ENCODE measurements at regions not wholly inside any gene's neighbourhood (a gene's known extent, or its start where the extent isn't known, plus 50 kb on each side); places are given as distances from the start of the nearest gene placed in this dataset.
"Not testable (repeated sequence)": the region's sequence is repeated elsewhere in the genome, so short reads cannot be mapped to it uniquely, and the experiment has no call there.

DNA sequence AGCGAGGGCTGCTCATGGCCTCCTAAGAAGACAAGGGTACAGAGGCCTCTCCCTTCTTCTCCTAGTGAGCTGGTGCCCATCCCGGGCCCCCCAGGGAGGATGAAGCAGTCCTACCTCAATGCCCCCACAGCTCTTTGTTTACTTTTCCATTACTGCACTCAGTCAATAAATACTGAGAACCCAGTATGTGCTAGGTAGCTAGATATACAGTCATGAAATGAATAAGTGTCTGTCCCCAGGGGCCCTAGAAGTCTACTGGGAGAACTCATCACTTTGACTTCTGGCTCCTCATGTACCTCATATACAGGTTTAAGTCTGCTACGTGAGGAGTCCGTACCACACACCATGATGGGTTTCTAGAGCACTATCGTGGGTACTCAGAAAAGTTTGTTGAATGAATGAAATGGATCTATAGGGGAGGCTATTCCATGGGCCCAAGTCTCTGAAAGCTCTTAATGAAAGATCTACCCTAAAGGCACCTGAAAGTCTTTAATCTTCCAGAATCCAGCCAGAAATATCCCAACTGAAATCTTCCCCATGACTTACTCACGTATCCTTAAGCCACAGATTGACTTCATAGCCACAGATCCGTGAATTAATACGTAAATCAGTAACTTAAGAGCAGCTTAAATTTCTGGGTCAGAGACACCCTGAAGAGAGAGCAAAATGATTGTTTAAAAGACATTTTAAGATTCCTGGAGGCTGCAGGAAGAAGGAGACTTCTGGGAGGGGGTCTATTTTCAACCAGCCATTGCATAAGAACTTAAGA is 51.6 kb upstream of the POMP start:
- no peak for DNase-seq (ENCODE audit: low read depth in 1 of 2, low spot score in 1 of 2)

GRCh38 chr13:28606466-28606865 is 52.5 kb upstream of the POMP start:
- no peak for DNase-seq (ENCODE audit: low read depth in 1 of 2, low spot score in 1 of 2)

DNA sequence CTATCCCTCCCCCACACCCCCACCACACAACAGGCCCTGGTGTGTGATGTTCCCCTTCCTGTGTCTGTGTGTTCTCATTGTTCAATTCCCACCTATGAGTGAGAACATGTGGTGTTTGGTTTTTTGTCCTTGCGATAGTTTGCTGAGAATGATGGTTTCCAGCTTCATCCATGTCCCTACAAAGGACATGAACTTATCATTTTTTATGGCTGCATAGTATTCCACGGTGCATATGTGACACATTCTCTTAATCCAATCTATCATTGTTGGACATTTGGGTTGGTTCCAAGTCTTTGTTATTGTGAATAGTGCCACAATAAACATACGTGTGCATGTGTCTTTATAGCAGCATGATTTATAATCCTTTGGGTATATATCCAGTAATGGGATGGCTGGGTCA is 53.8 kb upstream of the POMP start:
- DNase-seq (ENCODE audit: low read depth in 1 of 2, low spot score in 1 of 2), result not testable (repeated sequence)

DNA sequence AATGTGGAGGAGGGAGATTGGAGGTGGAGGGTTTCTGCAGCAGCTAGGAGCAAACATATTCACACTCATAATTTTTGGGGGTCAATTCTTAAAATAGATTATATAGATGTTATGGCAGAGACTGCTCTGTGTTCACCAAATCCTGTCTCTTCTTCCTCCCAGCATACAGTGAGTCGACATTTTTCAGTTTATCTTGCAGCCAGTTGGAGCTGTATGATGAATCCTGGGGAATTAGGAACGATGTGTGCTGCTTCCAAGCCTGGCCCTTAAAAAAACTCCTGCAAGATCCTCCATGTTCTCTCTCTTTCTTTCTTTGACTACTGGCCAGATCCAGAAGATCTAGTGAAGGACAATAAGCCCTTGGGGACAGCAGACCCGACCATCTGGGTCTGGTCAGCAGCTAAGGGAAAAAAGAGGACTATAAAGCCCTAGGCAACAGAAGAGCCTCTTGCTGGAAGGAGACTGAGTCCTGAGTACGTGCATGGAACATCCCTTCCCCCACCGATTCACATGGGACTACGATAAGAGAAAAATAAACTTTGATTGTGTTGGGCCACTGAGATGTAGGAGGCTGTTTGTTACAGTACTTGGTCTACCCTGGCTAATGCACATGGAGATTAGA is 55.8 kb upstream of the POMP start:
- no peak for DNase-seq (ENCODE audit: low read depth in 1 of 2, low spot score in 1 of 2)

DNA sequence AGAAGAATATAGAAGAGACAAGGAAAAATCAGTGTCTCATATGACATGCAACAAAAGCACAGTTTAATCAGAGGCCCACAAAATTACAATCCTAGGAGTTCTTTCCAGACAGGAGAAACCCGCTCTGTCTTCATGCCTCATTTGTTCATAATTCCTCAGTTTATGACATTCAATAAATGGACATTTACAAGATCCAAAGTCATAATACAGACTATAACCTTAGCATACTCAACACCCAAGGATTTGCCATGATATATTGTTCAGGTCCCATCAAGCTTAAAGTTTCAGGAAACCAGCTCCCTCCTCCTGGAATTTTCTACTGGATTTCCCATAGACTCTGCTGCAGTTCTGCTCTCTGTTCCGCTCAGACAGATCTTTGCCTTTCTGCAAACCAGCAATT is 56.4 kb upstream of the POMP start:
- no peak for DNase-seq (ENCODE audit: low read depth in 1 of 2, low spot score in 1 of 2)

GRCh38 chr13:28601581-28601980 is 57.3 kb upstream of the POMP start:
- no peak for DNase-seq (ENCODE audit: low read depth in 1 of 2, low spot score in 1 of 2)

- DNase-seq (ENCODE audit: low read depth in 1 of 2, low spot score in 1 of 2), result no peak
These were observed 61.3 kb upstream of the POMP start for GRCh38 chr13:28597641-28598040.

GRCh38 chr13:28590461-28590860 is 68.5 kb upstream of the POMP start:
- no peak for DNase-seq (ENCODE audit: low read depth in 1 of 2, low spot score in 1 of 2)

- DNase-seq (ENCODE audit: low read depth in 1 of 2, low spot score in 1 of 2), result no peak
These were observed 70.6 kb upstream of the POMP start for GRCh38 chr13:28588296-28588695.

- DNase-seq (ENCODE audit: low read depth in 1 of 2, low spot score in 1 of 2), result no peak
These were observed 71.8 kb upstream of the POMP start for GRCh38 chr13:28587174-28587540.

DNA sequence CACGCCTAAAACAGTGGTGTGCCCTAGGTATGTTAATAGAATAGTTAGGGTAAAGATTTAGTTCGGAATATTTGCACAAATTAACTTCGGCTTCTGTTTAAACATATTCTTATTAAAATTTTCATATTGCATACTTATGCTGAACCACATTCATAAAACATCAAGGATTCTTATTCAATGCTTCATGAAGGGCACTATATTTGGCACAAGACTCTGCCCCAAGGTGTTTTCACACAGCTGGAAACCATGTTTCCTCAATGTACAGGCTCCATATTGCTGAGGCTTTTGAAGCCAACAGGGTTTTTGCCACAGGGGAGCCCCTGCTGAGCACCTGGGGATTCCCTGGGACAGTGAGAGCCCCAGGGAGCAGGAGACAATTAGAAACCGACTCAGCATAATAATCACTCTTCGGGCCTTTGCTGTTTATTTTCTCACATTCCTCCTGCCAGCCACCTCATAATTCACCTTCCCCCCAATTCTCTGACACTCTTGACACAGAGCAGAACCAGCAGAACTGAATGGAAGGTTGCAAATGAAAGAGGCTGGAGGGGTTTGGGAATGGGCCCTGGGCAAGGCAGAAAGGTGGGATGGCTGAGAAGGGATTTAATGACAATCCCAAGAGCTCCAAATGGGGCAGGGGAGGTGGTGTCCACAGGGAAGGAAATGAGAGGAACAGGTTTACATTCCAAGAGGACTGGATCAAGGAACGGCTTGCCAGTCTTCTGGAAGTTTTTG is 72.3 kb upstream of the POMP start:
- no peak for DNase-seq (ENCODE audit: low read depth in 1 of 2, low spot score in 1 of 2)

DNA sequence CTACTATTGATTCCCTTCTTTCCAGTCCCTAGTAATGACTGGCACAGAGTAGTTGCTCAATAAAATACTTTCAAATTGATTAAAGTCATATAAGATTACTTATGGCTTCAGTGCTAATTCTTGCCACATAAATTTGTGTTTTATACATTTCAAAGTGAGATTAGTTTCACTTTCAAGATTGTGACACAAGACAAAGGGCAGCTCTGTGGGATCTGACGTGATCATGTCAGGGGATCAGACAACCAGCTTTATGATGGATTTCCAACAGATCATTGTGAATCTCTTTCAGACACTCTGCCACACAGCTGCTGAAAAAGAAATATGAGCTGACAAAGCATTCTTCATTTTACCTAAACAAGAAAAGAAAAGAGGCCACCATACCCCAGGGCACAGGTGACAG is 73.4 kb upstream of the POMP start:
- DNase-seq (ENCODE audit: low read depth in 1 of 2, low spot score in 1 of 2), result no peak

GRCh38 chr13:28584873-28585381 is 74.0 kb upstream of the POMP start:
- no peak for DNase-seq (ENCODE audit: low read depth in 1 of 2, low spot score in 1 of 2)

- no peak for DNase-seq (ENCODE audit: low read depth in 1 of 2, low spot score in 1 of 2)
These were observed 75.3 kb upstream of the POMP start for GRCh38 chr13:28583651-28584091.

DNA sequence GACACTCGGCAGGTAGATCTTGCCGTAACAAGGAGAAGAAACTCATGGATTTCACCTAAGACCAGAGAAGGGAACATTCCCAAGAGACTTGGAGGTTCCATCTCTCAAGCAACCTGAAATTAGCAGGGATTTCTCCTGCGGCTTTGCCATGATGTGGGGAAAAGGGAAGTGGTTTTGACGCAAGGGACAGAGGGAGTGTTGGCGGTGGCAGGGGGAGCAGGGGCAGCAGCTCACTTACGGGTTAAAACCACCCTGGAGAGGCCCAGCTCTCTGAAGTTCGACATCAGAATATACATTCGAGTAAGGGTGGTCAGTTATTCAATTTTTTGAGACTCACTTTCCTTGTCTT is 76.1 kb upstream of the POMP start:
- no peak for DNase-seq (ENCODE audit: low read depth in 1 of 2, low spot score in 1 of 2)

GRCh38 chr13:28582225-28582891 is 76.6 kb upstream of the POMP start:
- DNase-seq (ENCODE audit: low read depth in 1 of 2, low spot score in 1 of 2), result no peak

GRCh38 chr13:28581451-28581850 is 77.5 kb upstream of the POMP start:
- no peak for DNase-seq (ENCODE audit: low read depth in 1 of 2, low spot score in 1 of 2)

DNA sequence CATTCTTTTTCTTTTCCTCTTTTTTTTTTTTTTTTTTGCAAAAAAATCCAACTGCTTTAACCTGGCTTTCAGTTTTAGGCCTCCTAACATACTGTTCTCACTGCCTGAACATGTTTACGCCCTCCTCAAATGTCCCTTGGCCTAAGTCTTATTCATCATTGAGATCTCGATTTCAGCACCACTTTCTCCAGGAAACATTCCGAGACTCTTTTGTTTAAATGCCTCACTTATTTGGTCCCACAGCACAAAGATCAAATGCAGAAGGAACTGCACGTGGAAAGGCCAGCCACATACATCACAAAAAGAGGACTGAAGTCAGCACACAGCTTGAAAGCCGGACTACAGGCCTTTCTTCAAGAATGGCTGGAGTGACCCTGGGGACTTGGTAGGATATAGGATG is 79.2 kb upstream of the POMP start:
- no peak for DNase-seq (ENCODE audit: low read depth in 1 of 2, low spot score in 1 of 2)

DNA sequence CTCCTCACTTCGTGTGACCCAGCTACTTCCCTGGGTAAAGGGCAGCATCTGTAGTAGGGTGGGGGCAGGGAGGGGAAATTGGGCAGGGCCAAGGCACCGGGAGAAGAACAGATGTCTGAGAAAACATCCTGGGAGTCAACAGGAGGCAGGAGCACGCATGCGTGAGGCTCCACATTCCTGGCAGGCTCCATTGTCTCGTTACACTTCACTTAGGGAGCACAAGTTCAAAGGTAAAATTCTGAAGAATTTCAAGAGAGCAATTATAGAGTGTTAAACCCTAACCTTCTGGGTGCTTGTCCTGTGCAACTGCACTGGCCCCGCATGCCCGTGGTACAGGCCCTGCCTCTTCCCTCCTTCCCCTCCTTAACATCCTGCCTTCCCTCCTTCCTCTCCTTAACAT is 79.6 kb upstream of the POMP start:
- DNase-seq (ENCODE audit: low read depth in 1 of 2, low spot score in 1 of 2), result no peak

- no peak for DNase-seq (ENCODE audit: low read depth in 1 of 2, low spot score in 1 of 2)
These were observed 81.1 kb upstream of the FLT1 start for GRCh38 chr13:28576067-28576466.

- DNase-seq (ENCODE audit: low read depth in 1 of 2, low spot score in 1 of 2), result no peak
These were observed 80.3 kb upstream of the FLT1 start for GRCh38 chr13:28575200-28575599.
